Muscle of arm (tissue), 1 donor: ENCODE measurements at regions not wholly inside any gene's neighbourhood (a gene's known extent, or its start where the extent isn't known, plus 50 kb on each side); places are given as distances from the start of the nearest gene placed in this dataset.

ENCODE experiments used
- DNase-seq: peaks from one replicate; pipeline ENCODE4 v3.0.0-alpha.2; 2013

DNA sequence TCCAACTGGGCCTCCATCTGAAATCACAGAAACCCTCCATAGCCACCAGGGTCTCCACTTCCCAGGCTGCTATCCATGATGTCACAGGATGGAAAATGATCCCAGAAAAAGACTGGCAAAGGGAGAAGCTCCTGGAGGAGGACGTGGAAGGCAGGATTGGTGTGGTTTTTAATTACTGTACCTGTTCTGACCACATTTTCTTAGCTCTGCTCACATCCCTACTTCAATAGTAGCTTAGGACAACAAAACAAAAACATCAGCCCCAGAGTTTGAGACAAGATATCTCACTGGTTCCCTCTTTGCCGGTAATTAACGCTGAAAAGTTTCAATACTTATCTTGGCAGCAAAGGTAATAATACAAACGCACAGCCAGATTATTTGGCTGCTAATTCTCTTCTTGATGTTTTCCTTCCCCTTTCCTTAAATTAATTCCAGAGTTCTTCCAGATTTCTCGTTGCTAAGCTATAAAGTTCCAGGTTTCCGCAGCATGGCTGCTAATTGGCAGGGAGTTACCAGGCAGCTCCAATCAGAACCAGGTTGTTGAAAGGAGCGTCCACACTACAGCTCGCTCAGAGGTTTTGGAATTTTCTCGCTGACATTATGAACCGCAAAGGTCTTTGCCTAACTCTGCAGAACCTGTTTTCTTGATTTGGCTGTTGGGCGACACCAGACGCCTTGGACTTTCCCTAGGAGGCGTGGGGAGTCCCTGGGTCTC, 263.4 kb downstream of the MRTFB start:
- DNase-seq = no peak

DNA sequence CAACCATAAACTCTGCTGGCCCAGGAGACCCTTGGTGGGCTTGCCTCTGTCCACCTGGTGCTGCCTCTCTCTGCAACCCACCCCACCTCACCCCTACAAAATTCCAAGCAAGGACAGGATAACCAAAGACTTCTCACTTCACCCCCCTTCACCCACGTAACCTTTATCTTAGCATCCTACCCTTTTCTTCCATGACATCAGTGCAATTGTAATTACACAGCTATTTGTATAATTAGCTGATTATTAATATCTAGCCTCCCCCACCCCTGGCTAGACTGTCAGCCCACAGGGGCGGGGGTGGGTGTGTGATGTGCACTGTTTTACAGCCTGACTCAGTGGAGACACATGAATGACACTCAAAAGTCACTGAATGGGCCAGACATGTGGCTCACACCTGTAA, 262.2 kb downstream of the MRTFB start:
- no peak for DNase-seq

DNA sequence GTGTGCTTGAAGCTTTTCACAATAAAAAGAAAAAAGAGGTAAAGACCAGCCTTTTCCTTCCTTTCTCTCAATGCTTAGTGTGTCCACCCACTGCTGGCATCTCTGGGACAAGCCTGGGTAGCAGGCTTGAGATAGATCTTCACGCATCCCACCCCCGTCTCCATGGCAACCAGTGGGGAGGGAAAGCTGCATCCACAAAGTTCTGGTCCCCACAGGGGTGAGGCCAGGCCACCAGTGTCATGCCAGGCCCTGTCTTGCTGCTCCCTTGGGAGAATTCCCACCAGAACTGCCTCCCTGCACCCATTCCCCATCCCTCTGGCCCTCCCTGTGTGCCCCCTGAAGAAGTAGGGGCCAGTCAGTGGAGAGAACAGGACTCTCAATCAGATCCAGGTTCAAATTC, 259.9 kb downstream of the MRTFB start:
- no peak for DNase-seq

DNA sequence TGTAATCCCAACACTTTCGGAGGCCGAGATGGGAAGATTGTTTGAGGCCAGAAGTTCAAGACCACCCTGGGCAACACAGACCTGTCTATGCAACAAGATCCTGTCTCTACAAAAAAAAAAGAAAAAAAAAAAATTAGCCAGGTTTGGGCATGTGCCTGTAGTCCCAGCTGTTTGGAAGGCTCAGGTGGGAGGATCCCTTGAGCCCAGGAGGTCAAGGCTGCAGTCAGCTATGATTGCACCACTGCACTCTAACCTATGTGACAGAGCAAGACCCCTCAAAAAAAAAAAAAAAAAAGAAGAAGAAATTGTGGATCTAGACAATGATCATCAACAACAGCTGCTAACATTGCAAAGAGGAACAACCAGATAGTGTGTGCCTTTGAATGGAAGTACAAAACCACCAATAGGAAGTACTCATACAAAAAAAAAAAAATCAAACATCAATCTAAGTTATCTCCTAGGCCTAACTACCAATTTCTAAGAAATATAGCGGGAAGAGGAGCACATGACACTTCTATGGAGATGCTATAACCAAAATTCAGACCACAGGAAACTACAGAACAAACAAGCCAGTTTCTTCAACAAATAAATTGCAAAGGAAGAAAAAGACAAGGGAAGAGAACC, 258.7 kb downstream of the MRTFB start:
- DNase-seq = no peak

DNA sequence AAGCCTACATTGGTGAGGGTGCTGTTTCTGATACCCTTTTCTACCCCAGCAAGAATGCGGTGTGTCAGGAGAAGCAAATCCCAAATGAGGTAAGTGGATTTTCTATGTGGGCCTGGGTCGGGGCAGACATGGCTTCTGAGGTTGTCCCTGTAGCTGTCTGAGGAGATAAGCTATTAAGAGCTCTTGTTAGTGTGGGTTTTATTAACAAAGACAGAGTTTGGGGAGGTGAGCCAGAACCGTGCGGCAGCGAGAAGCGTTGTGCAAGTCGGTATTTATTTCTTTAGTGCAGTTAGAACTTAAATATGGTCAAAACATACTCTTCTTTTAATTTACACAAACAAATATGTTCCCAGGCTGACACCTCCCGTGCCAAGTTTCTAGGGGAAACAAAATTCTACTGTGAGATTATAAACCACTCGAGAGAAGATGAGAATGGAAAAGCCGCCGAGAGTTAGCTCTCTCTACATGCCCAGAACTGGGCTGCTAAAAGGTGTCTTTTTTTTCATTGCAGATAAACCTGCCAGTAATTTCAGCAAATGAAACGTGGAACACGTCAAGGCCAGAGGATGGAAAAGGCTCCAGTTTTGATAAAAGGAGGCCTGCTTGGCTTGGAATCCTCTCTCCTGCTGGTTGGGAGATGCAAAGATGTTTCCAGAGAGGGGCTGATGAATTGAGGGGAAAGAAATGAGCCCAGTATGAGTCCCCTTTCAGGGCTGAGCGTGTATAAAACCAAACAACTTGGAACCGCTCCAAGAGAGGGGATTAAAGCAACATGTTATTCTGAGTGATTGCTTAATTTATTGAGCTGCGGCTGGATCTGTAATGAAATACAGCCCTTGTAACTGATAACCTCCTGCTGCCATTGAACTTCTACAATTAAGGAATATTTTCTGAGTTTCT, 254.6 kb downstream of the MRTFB start:
- no peak for DNase-seq

DNA sequence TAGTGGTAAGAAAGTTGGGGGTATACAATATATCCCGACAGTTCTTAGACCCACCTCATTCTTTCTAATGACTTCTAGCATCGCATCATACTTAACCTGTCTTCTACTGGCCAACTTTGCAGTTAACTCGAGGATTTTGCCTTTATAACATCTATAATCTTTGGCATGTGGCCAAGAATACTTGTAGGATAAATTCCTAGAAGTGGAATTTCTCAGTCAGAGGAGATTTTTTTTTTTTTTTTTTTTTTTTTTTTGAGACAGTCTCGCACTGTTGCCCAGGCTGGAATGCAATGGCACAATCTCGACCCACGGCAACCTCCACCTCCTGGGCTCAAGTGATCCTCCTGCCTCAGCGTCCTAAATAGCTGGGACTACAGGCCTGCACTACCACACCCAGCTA, 253.5 kb downstream of the MRTFB start:
- no peak for DNase-seq

DNA sequence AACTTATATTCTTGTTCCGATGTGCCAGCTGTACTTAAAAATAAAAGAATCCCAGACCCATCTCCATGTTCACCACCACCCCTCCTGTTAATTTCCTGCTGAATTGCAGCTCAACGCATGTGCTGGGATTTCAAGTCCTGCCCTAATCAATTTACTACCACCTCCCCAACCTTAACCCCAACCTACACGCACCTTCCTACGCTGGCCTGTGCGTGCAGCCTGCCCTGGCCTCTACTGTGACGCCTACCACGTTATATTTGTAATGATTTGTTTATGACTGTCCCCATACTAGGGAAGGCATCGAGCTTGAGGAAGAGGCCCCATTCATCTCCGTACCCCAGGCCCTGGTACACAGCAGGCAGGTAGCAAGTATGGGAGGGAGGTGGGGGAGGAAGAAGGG, 251.1 kb downstream of the MRTFB start:
- DNase-seq = no peak

DNA sequence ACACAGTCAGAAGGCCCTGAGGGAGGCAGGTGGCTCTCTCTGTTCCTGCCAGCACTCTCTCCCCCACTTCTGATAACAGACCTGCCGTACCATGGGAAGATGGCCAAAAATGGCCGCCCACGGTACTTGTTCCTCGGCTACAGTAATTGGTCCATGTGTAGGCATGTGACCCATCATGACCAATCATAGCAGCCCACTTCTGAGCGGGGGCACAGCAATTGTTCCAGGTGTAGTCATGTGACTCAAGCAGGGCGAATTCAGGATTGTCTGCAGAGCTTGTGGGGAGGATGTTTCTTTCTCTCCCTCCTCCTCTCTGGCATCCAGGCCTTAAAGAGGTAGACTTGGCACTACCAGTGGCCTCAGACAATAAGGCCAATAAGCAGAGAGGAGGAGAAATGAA, 250.4 kb downstream of the MRTFB start:
- DNase-seq = no peak

DNA sequence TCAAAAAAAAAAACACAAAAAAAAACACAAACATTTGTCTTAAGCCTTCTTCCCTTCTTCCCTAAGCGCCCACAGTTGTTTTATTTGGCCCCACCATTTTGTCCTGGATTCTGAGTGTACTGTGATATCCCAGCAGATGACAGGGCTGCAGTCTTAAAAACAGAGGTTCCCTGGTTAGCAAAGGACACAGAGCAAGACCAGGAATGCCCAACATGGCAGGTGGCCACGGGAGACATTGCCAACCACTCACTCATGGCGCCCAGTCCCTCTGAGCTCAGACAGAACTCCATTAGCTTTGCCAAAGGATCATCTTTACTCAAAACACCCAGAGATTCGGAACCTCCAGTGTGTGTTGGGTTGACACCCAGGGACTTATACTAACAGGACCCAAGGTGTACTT, 249.3 kb downstream of the MRTFB start:
- no peak for DNase-seq
